Activated naive CD8-positive, alpha-beta T cell treated with anti-CD3 and anti-CD28 coated beads, Interleukin-2, amount 50 U/mL, for 16 hours (primary cell): ENCODE measurements at regions not wholly inside any gene's neighbourhood (a gene's known extent, or its start where the extent isn't known, plus 50 kb on each side); places are given as distances from the start of the nearest gene placed in this dataset.

Source experiments
- DNase-seq: peaks from one replicate; pipeline ENCODE4 v3.0.0-alpha.2; 2020; ENCODE audit warnings: low read depth, low spot score

GRCh38 chr2:128628996-128629395 lies 310.3 kb upstream of the HS6ST1 start:
- DNase-seq, result no peak

GRCh38 chr2:128630974-128631697 lies 312.5 kb upstream of the HS6ST1 start:
- no peak for DNase-seq

- DNase-seq, result no peak
These were observed 313.2 kb upstream of the HS6ST1 start for GRCh38 chr2:128631698-128632500.

- no peak for DNase-seq
These were observed 313.8 kb upstream of the HS6ST1 start for GRCh38 chr2:128632501-128632800.

GRCh38 chr2:128633501-128633900 lies 314.8 kb upstream of the HS6ST1 start:
- no peak for DNase-seq

- DNase-seq, result no peak
These were observed 316.8 kb upstream of the HS6ST1 start for GRCh38 chr2:128635361-128635900.

GRCh38 chr2:128636802-128637147 lies 318.1 kb upstream of the HS6ST1 start:
- DNase-seq, result no peak

GRCh38 chr2:128637481-128638155 lies 318.9 kb upstream of the HS6ST1 start:
- DNase-seq, result no peak

GRCh38 chr2:128638341-128639119 lies 319.9 kb upstream of the HS6ST1 start:
- DNase-seq, result no peak

GRCh38 chr2:128639120-128639477 lies 320.4 kb upstream of the HS6ST1 start:
- no peak for DNase-seq

GRCh38 chr2:128639693-128640092 lies 321.0 kb upstream of the HS6ST1 start:
- no peak for DNase-seq

GRCh38 chr2:128640166-128640844 lies 321.6 kb upstream of the HS6ST1 start:
- no peak for DNase-seq

GRCh38 chr2:128640845-128641360 lies 322.2 kb upstream of the HS6ST1 start:
- no peak for DNase-seq

- DNase-seq, result no peak
These were observed 322.9 kb upstream of the HS6ST1 start for GRCh38 chr2:128641421-128642080.

GRCh38 chr2:128642316-128642715 lies 323.6 kb upstream of the HS6ST1 start:
- no peak for DNase-seq

- no peak for DNase-seq
These were observed 324.2 kb upstream of the HS6ST1 start for GRCh38 chr2:128642821-128643220.

- DNase-seq, result no peak
These were observed 324.8 kb upstream of the HS6ST1 start for GRCh38 chr2:128643221-128644065.

GRCh38 chr2:128644156-128644555 lies 325.5 kb upstream of the HS6ST1 start:
- DNase-seq, result no peak

GRCh38 chr2:128644718-128645256 lies 326.1 kb upstream of the HS6ST1 start:
- DNase-seq, result no peak
